Endothelial cell (in vitro differentiated cells): ENCODE measurements at regions not wholly inside any gene's neighbourhood (a gene's known extent, or its start where the extent isn't known, plus 50 kb on each side); places are given as distances from the start of the nearest gene placed in this dataset.

Experiments used
- DNase-seq: peaks from one replicate; pipeline ENCODE4 v3.0.0; 2021; ENCODE audit warnings: low spot score
- H3K27ac Mint-ChIP-seq: one replicate; pipeline ENCODE4 v1.8.0; 2021; ENCODE audit warnings: mixed read lengths, inconsistent platforms; ENCODE audit not compliant: unreplicated experiment
- H3K27me3 Mint-ChIP-seq: one replicate; pipeline ENCODE4 v1.8.0; 2021; ENCODE audit warnings: mild to moderate bottlenecking, moderate library complexity, mixed read lengths, inconsistent platforms; ENCODE audit not compliant: unreplicated experiment
- H3K36me3 Mint-ChIP-seq: one replicate; pipeline ENCODE4 v1.8.0; 2021; ENCODE audit warnings: mild to moderate bottlenecking, low read depth, mixed read lengths, inconsistent platforms; ENCODE audit not compliant: unreplicated experiment
- H3K4me1 Mint-ChIP-seq: one replicate; pipeline ENCODE4 v1.8.0; 2021; ENCODE audit warnings: mild to moderate bottlenecking, mixed read lengths, inconsistent platforms; ENCODE audit not compliant: unreplicated experiment
- H3K4me3 Mint-ChIP-seq: one replicate; pipeline ENCODE4 v1.8.0; 2021; ENCODE audit warnings: mild to moderate bottlenecking, mixed read lengths, inconsistent platforms; ENCODE audit not compliant: unreplicated experiment
- H3K9me3 Mint-ChIP-seq: one replicate; pipeline ENCODE4 v1.8.0; 2021; ENCODE audit warnings: mixed read lengths, inconsistent platforms; ENCODE audit not compliant: unreplicated experiment
- CTCF ChIP-seq: fragments of 200-600 bp; sonication (generic); IDR thresholded peaks from one replicate; pipeline ENCODE4 v1.5.0; 2021; ENCODE audit warnings: antibody characterized with exemption; ENCODE audit not compliant: unreplicated experiment

GRCh38 chr5:100182402-100182801, 352.8 kb upstream of the FAM174A start:
- Mint-ChIP-seq H3K4me1 (no peaks in the 10 kb centered on the region), H3K9me3 (no peaks in the 10 kb centered on the region), H3K36me3 (no peaks in the 10 kb centered on the region), H3K27me3 (no peaks in the 10 kb centered on the region), H3K4me3 (no peak overlapping the region), H3K27ac (no peak overlapping the region)
- DNase-seq, result no peak
- no peak for TF ChIP-seq CTCF

- Mint-ChIP-seq H3K27me3 (no peaks in the 10 kb centered on the region), H3K36me3 (no peaks in the 10 kb centered on the region), H3K4me3 (no peak overlapping the region), H3K27ac (no peak overlapping the region), H3K4me1 (no peaks in the 10 kb centered on the region), H3K9me3 (no peaks in the 10 kb centered on the region)
- no peak for DNase-seq
- no peak for TF ChIP-seq CTCF
Measured at GRCh38 chr5:100175346-100175745, 359.8 kb upstream of the FAM174A start.

GRCh38 chr5:100165309-100165708, 369.9 kb upstream of the FAM174A start:
- no peaks in the 10 kb centered on the region for H3K36me3 Mint-ChIP-seq

GRCh38 chr5:100161868-100162267, 373.3 kb upstream of the FAM174A start:
- no peak for TF ChIP-seq CTCF
- Mint-ChIP-seq H3K4me3 (no peak overlapping the region), H3K4me1 (no peaks in the 10 kb centered on the region), H3K27me3 (peaks cover 1% of the 10 kb centered on the region), H3K27ac (no peak overlapping the region), H3K9me3 (no peaks in the 10 kb centered on the region), H3K36me3 (no peaks in the 10 kb centered on the region)
- peak; percentile 15 for DNase-seq

More at GRCh38 chr5:100165309-100165708, 369.9 kb upstream of the FAM174A start:
- Mint-ChIP-seq H3K9me3 (no peaks in the 10 kb centered on the region), H3K27me3 (no peaks in the 10 kb centered on the region), H3K4me3 (no peak overlapping the region), H3K4me1 (no peaks in the 10 kb centered on the region), H3K27ac (no peak overlapping the region)
- TF ChIP-seq CTCF, result no peak
- DNase-seq, result no peak

- no peaks in the 10 kb centered on the region for H3K9me3 Mint-ChIP-seq
- H3K36me3 Mint-ChIP-seq, result no peaks in the 10 kb centered on the region
- H3K27ac Mint-ChIP-seq, result no peak overlapping the region
- H3K4me1 Mint-ChIP-seq, result no peaks in the 10 kb centered on the region
- H3K27me3 Mint-ChIP-seq, result peaks cover 1% of the 10 kb centered on the region
- TF ChIP-seq CTCF, result no peak
- no peak for DNase-seq
- H3K4me3 Mint-ChIP-seq, result no peak overlapping the region
Measured at GRCh38 chr5:100157066-100157465, 378.1 kb upstream of the FAM174A start.
